K562 (cell line): ENCODE measurements at regions not wholly inside any gene's neighbourhood (a gene's known extent, or its start where the extent isn't known, plus 50 kb on each side); places are given as distances from the start of the nearest gene placed in this dataset.

ENCODE experiments used
- ATAC-seq: fragments of 200-7000 bp; cut with Tn5 transposase; 3 replicates; pipeline ENCODE4 v1.9.1; 2020; ENCODE audit warnings: moderate library complexity
- BruUV-seq: library from RNA; stranded (reverse); fragments of 400-500 nt; replicated peaks from 2 replicates; lab custom pipeline; 2021; lab: Mats Ljungman, UMichigan
- CTCF ChIA-PET: fragments of 300-600 bp; formaldehyde crosslinking; extraction: SDS; loops from one replicate; lab custom pipeline; 2021; ENCODE audit warnings: low intra/inter-chr PET ratio; lab: Yijun Ruan, JAX
- POLR2A ChIA-PET: fragments of 300-600, 350-650 bp; sonication (Branson Sonifier 250); formaldehyde crosslinking; extraction: SDS; loops from one replicate; lab custom pipeline; 2021; ENCODE audit warnings: antibody characterized with exemption, inconsistent platforms; lab: Yijun Ruan, JAX
- DNase-seq, 4 experiments: peaks; one replicate each; pipeline versions ENCODE4 v3.0.0 to v3.0.0-alpha.2; 2011 to 2018; ENCODE audit warnings: low spot score in 3 of 4, mixed read lengths in 3 of 4; ENCODE audit errors: extremely low read depth in 1 of 4
- FAIRE-seq: peaks from 2 replicates; lab custom pipeline; 2011; peaks lifted over from hg19 to GRCh38; lab: Jason Lieb, UNC
- H2AFZ ChIP-seq: 2 replicates; pipeline ENCODE4 v1.6.0; 2011; ENCODE audit warnings: low read depth, low read length, control low read depth, inconsistent platforms
- H3K27ac ChIP-seq: fragments of 200-600 bp; 3 replicates; pipeline ENCODE4 v1.8.0; 2011; ENCODE audit warnings: low read depth, mild to moderate bottlenecking, control low read depth, inconsistent platforms, low read length, moderate library complexity, mixed read lengths; ENCODE audit errors: extremely low read depth
- H3K27me3 ChIP-seq, 2 experiments: fragments of 300-600 bp in 1 of 2; 2 replicates in 1 of 2; 3 replicates in 1 of 2; pipeline versions ENCODE4 v1.6.0 to v1.8.0; 2011; ENCODE audit warnings: inconsistent platforms in 2 of 2, low read length in 2 of 2, mild to moderate bottlenecking in 1 of 2, mixed read lengths in 1 of 2, moderate library complexity in 1 of 2; ENCODE audit not compliant: control insufficient read depth in 2 of 2, insufficient read depth in 2 of 2
- H3K36me3 ChIP-seq: fragments of 300-600 bp; 3 replicates; pipeline ENCODE4 v1.8.0; 2011; ENCODE audit warnings: mild to moderate bottlenecking, low read length, inconsistent platforms; ENCODE audit not compliant: control insufficient read depth, insufficient read depth
- H3K4me1 ChIP-seq, 2 experiments: fragments of 200-600 bp in 1 of 2; replicated peaks in 1 of 2; 2 replicates in 1 of 2; 3 replicates in 1 of 2; pipeline versions ENCODE4 v1.5.1 to v1.8.0; 2011; ENCODE audit warnings: inconsistent platforms in 2 of 2, low read length in 2 of 2, mild to moderate bottlenecking in 1 of 2, mixed read lengths in 1 of 2, moderate library complexity in 1 of 2; ENCODE audit not compliant: control insufficient read depth in 2 of 2, insufficient read depth in 2 of 2
- H3K4me2 ChIP-seq: 2 replicates; pipeline ENCODE4 v1.6.1; 2011; ENCODE audit warnings: low read length, control low read depth, inconsistent platforms, mixed read lengths; ENCODE audit not compliant: insufficient read depth
- H3K4me3 ChIP-seq: fragments of 200-600 bp; sonication (generic), shearing (Covaris generic); 2 replicates; pipeline ENCODE4 v1.5.1; 2016; ENCODE audit warnings: control low read depth, inconsistent platforms
- H3K79me2 ChIP-seq: fragments of 200-600 bp; 3 replicates; pipeline ENCODE4 v1.8.0; 2011; ENCODE audit warnings: low read length, inconsistent platforms; ENCODE audit not compliant: control insufficient read depth, insufficient read depth
- H3K9ac ChIP-seq, 2 experiments: 2 replicates each; pipeline versions ENCODE4 v1.6.0 to v1.6.1; 2011; ENCODE audit warnings: low read depth in 2 of 2, low read length in 2 of 2, control low read depth in 1 of 2, inconsistent platforms in 1 of 2, mild to moderate bottlenecking in 1 of 2, mixed read lengths in 1 of 2; ENCODE audit not compliant: insufficient read depth in 1 of 2
- H3K9me1 ChIP-seq: one replicate; pipeline ENCODE4 v1.6.0; 2011; ENCODE audit warnings: inconsistent platforms, mild to moderate bottlenecking, low read length, moderate library complexity; ENCODE audit not compliant: control insufficient read depth, insufficient read depth
- H3K9me3 ChIP-seq: replicated peaks from 2 replicates; pipeline ENCODE4 v1.5.1; 2011; ENCODE audit warnings: low read depth, low read length, inconsistent platforms; ENCODE audit not compliant: control insufficient read depth, insufficient read depth
- H4K20me1 ChIP-seq: replicated peaks from 2 replicates; pipeline ENCODE4 v1.6.1; 2011; ENCODE audit warnings: low read length, inconsistent platforms, mixed read lengths; ENCODE audit not compliant: control insufficient read depth, insufficient read depth
- DPF2 ChIP-seq: fragments of 450-650 bp; IDR thresholded peaks from 2 replicates; pipeline ENCODE4 v1.6.1; 2016
- E2F8 ChIP-seq: fragments of 450-650 bp; IDR thresholded peaks from 2 replicates; pipeline ENCODE4 v1.7.1; 2018; ENCODE audit warnings: mild to moderate bottlenecking, low read depth; ENCODE audit not compliant: partially characterized antibody
- EGR1 ChIP-seq: fragments of 450-650 bp; conservative IDR thresholded peaks from 2 replicates; pipeline ENCODE4 v1.6.1; 2017; ENCODE audit warnings: mild to moderate bottlenecking
- PRDM10 ChIP-seq: fragments of 450-650 bp; IDR thresholded peaks from 2 replicates; pipeline ENCODE4 v1.6.1; 2018; ENCODE audit not compliant: partially characterized antibody
- WGBS: fragments of 100-300 bp; shearing (Covaris generic); methylation state at CpG from one replicate; pipeline ENCODE4 v1.1.6; 2016; ENCODE audit warnings: low coverage, mixed read lengths; ENCODE audit not compliant: insufficient coverage; ENCODE audit errors: missing lambda C conversion rate; 5-methylcytosine and 5-hydroxymethylcytosine counted together
- in situ Hi-C: fragments of 300-500 bp; cut with MboI; formaldehyde crosslinking; loops from 4 replicates; pipeline ENCODE4 v1.15.0; 2018; ENCODE audit warnings: inconsistent platforms, mixed read lengths
- intact Hi-C: fragments of 100-400 bp; cut with micrococcal nuclease; formaldehyde crosslinking; loops from 2 replicates; pipeline ENCODE4 v1.14.2; 2022

DNA sequence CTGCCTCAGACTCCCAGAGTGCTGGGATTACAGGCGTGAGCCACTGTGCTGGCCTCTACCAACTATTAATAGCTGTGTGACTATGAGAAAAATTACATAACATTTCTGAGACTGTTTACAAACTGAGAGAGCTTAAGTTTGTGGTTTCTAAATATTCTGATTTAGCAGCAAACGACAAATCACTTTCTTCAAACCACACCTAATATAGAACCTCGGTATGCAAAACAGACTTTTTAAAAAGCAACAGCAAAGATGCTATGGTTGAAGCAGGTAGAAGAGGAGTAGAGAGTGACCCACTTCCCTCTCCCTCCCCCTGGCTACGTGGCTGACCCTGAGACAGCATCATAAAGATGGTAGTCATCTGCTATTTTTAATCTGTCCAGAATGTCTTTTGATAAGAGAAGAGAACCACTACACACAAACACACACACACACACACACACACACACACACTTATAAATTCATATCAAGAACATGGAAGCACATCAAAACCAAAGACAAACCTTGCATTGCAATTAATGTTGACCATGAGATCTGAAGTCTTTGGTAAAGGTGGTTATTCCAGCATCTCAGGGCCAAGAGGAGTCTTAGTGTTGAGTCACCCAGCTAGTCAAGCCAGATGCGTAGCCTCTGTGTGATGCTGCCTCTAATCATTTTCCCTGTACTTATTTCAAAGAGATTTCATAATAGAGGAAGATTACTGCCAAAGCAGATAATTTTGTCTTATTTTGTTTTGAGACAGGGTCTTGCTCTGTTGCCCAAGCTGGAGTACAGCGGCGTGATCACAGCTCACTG is 58.1 kb upstream of the TMEM215 start:
- Histone ChIP-seq H3K79me2 (no peaks in the 10 kb centered on the region), H3K4me3 (no peak overlapping the region), H4K20me1 (no peaks in the 10 kb centered on the region), H3K9ac (no peak overlapping the region), H2AFZ (no peak overlapping the region), H3K9me3 (no peaks in the 10 kb centered on the region), H3K4me2 (no peak overlapping the region)
- CTCF ChIA-PET: no interaction called here
- POLR2A ChIA-PET: no interaction called here
- 2% methylated on average over 7 of the region's 7 CpGs for WGBS
- FAIRE-seq (no peak), ATAC-seq (no peak), DNase-seq (no peak)
- intact Hi-C loops (no loop called here), in situ Hi-C loops (no loop called here)
- TF ChIP-seq DPF2 (no peak), PRDM10 (no peak), E2F8 (no peak), EGR1 (no peak)
- TF ChIP-seq, all 486 proteins: peak for 0
- BruUV-seq: no TSS peak
- H3K9me1 ChIP-seq: no peaks in the 10 kb centered on the region
- H3K27me3 ChIP-seq: peaks cover 0 to 4% of the 10 kb centered on the region in 2 experiments; a peak in 1 of 5 replicates
- H3K27ac ChIP-seq: no peak overlapping the region
- no peaks in the 10 kb centered on the region for H3K36me3 ChIP-seq
- no peaks in the 10 kb centered on the region; a peak in 1 of 5 replicates for H3K4me1 ChIP-seq
